Transverse colon (tissue), 4 donors: ENCODE measurements at regions not wholly inside any gene's neighbourhood (a gene's known extent, or its start where the extent isn't known, plus 50 kb on each side); places are given as distances from the start of the nearest gene placed in this dataset.

Experiments
- DNase-seq: peaks from one replicate; pipeline ENCODE4 v3.0.0-alpha.2; 2019
- H3K27ac ChIP-seq, 4 donors: fragments of 200-600 bp; sonication (generic); 2 replicates each; pipeline ENCODE4 v1.5.1; 2016 to 2018; ENCODE audit warnings: inconsistent platforms in 4 of 4
- H3K27me3 ChIP-seq: fragments of 200-600 bp; sonication (generic); 2 replicates; pipeline ENCODE4 v1.5.1; 2017; ENCODE audit warnings: inconsistent platforms
- H3K36me3 ChIP-seq, 4 donors: fragments of 200-600 bp; sonication (generic); 2 replicates each; pipeline ENCODE4 v1.5.1; 2017 to 2019; ENCODE audit warnings: inconsistent platforms in 4 of 4
- H3K4me1 ChIP-seq, 4 donors: fragments of 200-600 bp; sonication (generic); 2 replicates each; pipeline ENCODE4 v1.5.1; 2017 to 2020; ENCODE audit warnings: inconsistent platforms in 4 of 4
- H3K4me3 ChIP-seq, 4 donors: fragments of 200-600 bp; sonication (generic); 1 replicate in 1 of 4; 2 replicates in 3 of 4; pipeline versions ENCODE4 v1.5.1 to v1.6.1; 2017 to 2019; ENCODE audit warnings: inconsistent platforms in 4 of 4
- H3K9me3 ChIP-seq, 2 donors: fragments of 200-600 bp; sonication (generic); 2 replicates each; pipeline ENCODE4 v1.5.1; 2017 to 2019; ENCODE audit warnings: inconsistent platforms in 2 of 2
- CTCF ChIP-seq, 5 experiments: fragments of 200-600 bp in 3 of 5; fragments of 450-650 bp in 2 of 5; sonication (generic) in 3 of 5; IDR thresholded peaks; 1 replicate in 2 of 5; 2 replicates in 3 of 5; pipeline ENCODE4 v1.5.1; 2016 to 2017; ENCODE audit warnings: antibody characterized with exemption in 5 of 5, inconsistent platforms in 3 of 5, mild to moderate bottlenecking in 2 of 5, moderate library complexity in 1 of 5
- EP300 ChIP-seq: sonication (generic); formaldehyde crosslinking; IDR thresholded peaks from one replicate; pipeline ENCODE4 v1.6.1; 2017; ENCODE audit warnings: antibody characterized with exemption, low read depth
- POLR2A ChIP-seq: fragments of 450-650 bp; IDR thresholded peaks from one replicate; pipeline ENCODE4 v1.6.1; 2016; ENCODE audit warnings: antibody characterized with exemption, mild to moderate bottlenecking, moderate library complexity
- POLR2AphosphoS5 ChIP-seq, 3 donors: sonication (generic); formaldehyde crosslinking; IDR thresholded peaks; one replicate each; pipeline ENCODE4 v1.6.1; 2016; ENCODE audit warnings: antibody characterized with exemption in 3 of 3
- WGBS, 2 donors: methylation state at CpG; one replicate each; pipeline ENCODE4 v1.1.5; 2018; ENCODE audit warnings: low coverage in 1 of 2; 5-methylcytosine and 5-hydroxymethylcytosine counted together
- in situ Hi-C, 4 donors: fragments of 200-750 bp; cut with MboI; loops; one replicate each; pipeline versions ENCODE4 v1.15.0 to v1.15.1; 2017; ENCODE audit warnings: low sequenced_read_pairs in 3 of 4, low pct_ligation_motif_present in 1 of 4, low pct_unique_long_range_greater_than_20kb in 1 of 4
- intact Hi-C: fragments of 100-400 bp; cut with DNase I; formaldehyde crosslinking; loops from one replicate; pipeline ENCODE4 v1.15.1; 2023; ENCODE audit warnings: low total_unique reads

- 54 to 61% methylated on average over 4 of the region's 4 CpGs for WGBS, 2 donors
- intact Hi-C loops (no loop called here), in situ Hi-C loops (no loop called here)
- no peak for DNase-seq
- H3K4me1 ChIP-seq, result no peaks in the 10 kb centered on the region
- H3K9me3 ChIP-seq, result no peaks in the 10 kb centered on the region
- H3K36me3 ChIP-seq, result no peaks in the 10 kb centered on the region
- H3K27ac ChIP-seq, result no peak overlapping the region
- no peaks in the 10 kb centered on the region for H3K27me3 ChIP-seq
- no peak overlapping the region for H3K4me3 ChIP-seq
- no peak for TF ChIP-seq POLR2AphosphoS5 (IDR thresholded peaks at IDR 0.05)
- no peak for TF ChIP-seq POLR2A
- TF ChIP-seq EP300, result no peak
- TF ChIP-seq CTCF (IDR thresholded peaks at IDR 0.05), result no peak
Observed at GRCh38 chr9:75408391-75408790, 320.1 kb downstream of the OSTF1 start.

- TF ChIP-seq POLR2A (no peak), POLR2AphosphoS5 (IDR thresholded peaks at IDR 0.05) (no peak), EP300 (no peak), CTCF (IDR thresholded peaks at IDR 0.05) (no peak)
- H3K27ac ChIP-seq, result no peak overlapping the region
- in situ Hi-C loops, result no loop called here
- H3K4me1 ChIP-seq, result no peaks in the 10 kb centered on the region
- no peaks in the 10 kb centered on the region for H3K36me3 ChIP-seq
- intact Hi-C loops, result no loop called here
- DNase-seq, result no peak
- H3K9me3 ChIP-seq, result no peaks in the 10 kb centered on the region
- WGBS, 2 donors, result 83 to 91% methylated on average over 4 of the region's 4 CpGs
- H3K27me3 ChIP-seq, result no peaks in the 10 kb centered on the region
- H3K4me3 ChIP-seq, result no peak overlapping the region
Observed at GRCh38 chr9:75410405-75410804, 322.1 kb downstream of the OSTF1 start.

GRCh38 chr9:75414371-75415160 lies 326.3 kb downstream of the OSTF1 start:
- in situ Hi-C loops, result no loop called here
- intact Hi-C loops, result no loop called here
- H3K27ac ChIP-seq, result no peak overlapping the region

GRCh38 chr9:75417471-75417870 lies 329.2 kb downstream of the OSTF1 start:
- Histone ChIP-seq H3K9me3 (no peaks in the 10 kb centered on the region), H3K27ac (no peak overlapping the region), H3K36me3 (no peaks in the 10 kb centered on the region), H3K27me3 (no peaks in the 10 kb centered on the region), H3K4me3 (no peak overlapping the region), H3K4me1 (no peaks in the 10 kb centered on the region)
- in situ Hi-C loops, result no loop called here
- intact Hi-C loops, result no loop called here
- DNase-seq, result no peak
- TF ChIP-seq POLR2AphosphoS5 (IDR thresholded peaks at IDR 0.05), result no peak
- TF ChIP-seq EP300, result no peak
- no peak for TF ChIP-seq CTCF (IDR thresholded peaks at IDR 0.05)
- TF ChIP-seq POLR2A, result no peak
- WGBS, 2 donors, result 79% methylated on average over 4 of the region's 4 CpGs; no CpG with 5 or more reads in 1 of the 2 donors

More at GRCh38 chr9:75414371-75415160, 326.3 kb downstream of the OSTF1 start:
- no peaks in the 10 kb centered on the region for H3K36me3 ChIP-seq
- no peaks in the 10 kb centered on the region for H3K9me3 ChIP-seq
- no peak overlapping the region for H3K4me3 ChIP-seq
- H3K27me3 ChIP-seq, result no peaks in the 10 kb centered on the region
- 58 to 60% methylated on average over 5 of the region's 5 CpGs for WGBS, 2 donors
- TF ChIP-seq POLR2AphosphoS5 (IDR thresholded peaks at IDR 0.05) (no peak), CTCF (IDR thresholded peaks at IDR 0.05) (no peak), EP300 (no peak), POLR2A (no peak)
- DNase-seq, result no peak
- no peaks in the 10 kb centered on the region for H3K4me1 ChIP-seq
